ENCODE measurements at regions not wholly inside any gene's neighbourhood (a gene's known extent, or its start where the extent isn't known, plus 50 kb on each side); places are given as distances from the start of the nearest gene placed in this dataset.
"Not testable (repeated sequence)": the region's sequence is repeated elsewhere in the genome, so short reads cannot be mapped to it uniquely, and the experiment has no call there.

DNA sequence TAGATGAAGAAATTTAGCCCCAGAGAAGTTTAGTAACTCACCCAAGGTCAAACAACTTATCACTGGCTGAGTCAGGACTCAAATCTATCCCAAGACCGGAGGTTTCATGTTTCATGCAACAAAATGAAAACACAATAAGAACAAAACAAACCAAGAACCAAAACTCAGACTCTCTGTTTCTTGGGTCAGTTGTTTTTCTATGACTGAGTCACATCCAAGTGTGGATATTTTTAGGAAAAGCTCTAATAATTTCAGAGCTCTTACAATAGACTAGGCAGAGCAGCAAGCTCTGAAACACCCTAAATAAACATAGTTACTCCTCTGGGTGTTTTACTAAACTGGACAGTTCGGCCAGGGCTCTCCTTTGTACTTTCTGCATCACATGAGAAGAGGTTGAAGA lies 87.6 kb upstream of the PRB2 start:
- Histone ChIP-seq H3K9ac (ENCODE audit: low read depth in 2 of 2, low read length in 2 of 2) (no peak overlapping the region), H3K9me3 (no peaks in the 10 kb centered on the region), H3K4me3 (no peak overlapping the region), H3K27ac (no peak overlapping the region), H3K27me3 (no peaks in the 10 kb centered on the region), H3K4me1 (no peaks in the 10 kb centered on the region), H3K36me3 (no peaks in the 10 kb centered on the region)
- DNase-seq: no peak
- no peak for TF ChIP-seq CTCF (IDR thresholded peaks at IDR 0.05)
- intact Hi-C loops (cut with DNase I): no loop called here

- H3K4me3 ChIP-seq: no peak overlapping the region
- no peaks in the 10 kb centered on the region for H3K36me3 ChIP-seq
- peak; percentile 79 for DNase-seq
- intact Hi-C loops (cut with DNase I): loop anchor here (5.0 kb wide), 2 partner anchors 260 to 715 kb away; no protein-coding TSS in a partner anchor
- no peaks in the 10 kb centered on the region for H3K27me3 ChIP-seq
- no peak overlapping the region for H3K27ac ChIP-seq
- H3K9me3 ChIP-seq: no peaks in the 10 kb centered on the region
- no peaks in the 10 kb centered on the region for H3K4me1 ChIP-seq
- peak; percentile 93 for TF ChIP-seq CTCF (IDR thresholded peaks at IDR 0.05)
- no peak overlapping the region for H3K9ac ChIP-seq (ENCODE audit: low read depth in 2 of 2, low read length in 2 of 2)
Observed at GRCh38 chr12:11486623-11487444, 91.5 kb upstream of the PRB2 start.

DNA sequence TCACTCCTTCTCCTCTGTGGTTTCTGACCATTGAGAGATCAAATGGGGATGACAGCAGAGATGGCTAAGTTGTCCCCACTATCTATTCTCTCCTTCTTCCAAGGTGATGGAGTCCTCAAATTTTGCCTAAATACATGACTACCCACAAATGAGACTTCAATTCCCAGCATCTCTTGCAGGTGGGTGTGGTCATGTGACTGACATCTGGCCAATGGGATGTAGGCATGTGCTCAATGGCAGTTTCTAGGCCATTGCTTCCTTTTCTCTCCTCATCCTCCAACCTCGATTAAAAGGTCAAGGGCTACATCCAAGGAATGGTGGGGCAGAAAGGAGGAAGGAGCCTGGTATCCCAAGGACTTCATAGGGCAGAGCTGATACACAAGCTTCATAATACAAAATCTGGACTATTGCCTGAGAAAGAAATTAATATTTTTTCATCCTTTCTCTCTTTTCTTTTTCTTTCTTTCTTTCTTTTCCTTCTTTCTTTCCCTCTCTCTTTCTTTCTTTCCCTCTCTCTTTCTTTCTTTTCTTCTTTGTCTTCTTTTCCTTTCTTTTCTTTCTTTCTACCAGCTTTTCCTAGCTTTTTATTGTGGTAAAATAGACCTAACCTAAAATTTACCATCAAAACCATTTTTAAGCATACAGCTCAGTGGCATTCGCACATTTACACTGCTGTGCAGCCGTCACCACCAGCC lies 100.9 kb upstream of the PRB2 start:
- Histone ChIP-seq H3K27me3 (no peaks in the 10 kb centered on the region), H3K27ac (no peak overlapping the region), H3K9me3 (no peaks in the 10 kb centered on the region), H3K9ac (ENCODE audit: low read depth in 2 of 2, low read length in 2 of 2) (no peak overlapping the region), H3K36me3 (no peaks in the 10 kb centered on the region), H3K4me3 (no peak overlapping the region), H3K4me1 (no peaks in the 10 kb centered on the region)
- intact Hi-C loops (cut with DNase I): no loop called here
- no peak for DNase-seq
- TF ChIP-seq CTCF (IDR thresholded peaks at IDR 0.05): no peak

DNA sequence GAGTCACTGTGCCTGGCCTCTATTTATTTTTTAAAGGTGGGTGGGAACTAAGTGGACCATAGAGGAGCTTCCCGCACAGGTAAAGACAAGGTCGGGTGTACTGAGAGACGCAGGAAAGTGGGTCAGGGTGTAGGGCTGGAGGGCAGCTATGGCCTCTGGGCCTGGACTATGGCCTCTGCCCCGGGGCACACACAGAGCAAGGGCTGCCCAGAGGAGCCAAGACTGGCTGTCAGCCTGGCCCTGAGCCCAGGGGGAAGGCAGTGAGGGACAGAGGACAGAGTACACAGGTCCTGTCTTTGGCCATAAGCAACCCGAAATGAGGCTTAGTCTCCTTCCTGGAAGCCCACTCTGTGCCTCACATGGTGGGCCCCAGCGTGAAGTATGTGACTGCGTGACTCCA lies 102.1 kb upstream of the PRB2 start:
- Histone ChIP-seq H3K27ac (no peak overlapping the region), H3K27me3 (no peaks in the 10 kb centered on the region), H3K4me3 (no peak overlapping the region), H3K9me3 (no peaks in the 10 kb centered on the region), H3K4me1 (no peaks in the 10 kb centered on the region), H3K9ac (ENCODE audit: low read depth in 2 of 2, low read length in 2 of 2) (no peak overlapping the region), H3K36me3 (no peaks in the 10 kb centered on the region)
- TF ChIP-seq CTCF (IDR thresholded peaks at IDR 0.05): no peak
- intact Hi-C loops (cut with DNase I): no loop called here
- no peak for DNase-seq

DNA sequence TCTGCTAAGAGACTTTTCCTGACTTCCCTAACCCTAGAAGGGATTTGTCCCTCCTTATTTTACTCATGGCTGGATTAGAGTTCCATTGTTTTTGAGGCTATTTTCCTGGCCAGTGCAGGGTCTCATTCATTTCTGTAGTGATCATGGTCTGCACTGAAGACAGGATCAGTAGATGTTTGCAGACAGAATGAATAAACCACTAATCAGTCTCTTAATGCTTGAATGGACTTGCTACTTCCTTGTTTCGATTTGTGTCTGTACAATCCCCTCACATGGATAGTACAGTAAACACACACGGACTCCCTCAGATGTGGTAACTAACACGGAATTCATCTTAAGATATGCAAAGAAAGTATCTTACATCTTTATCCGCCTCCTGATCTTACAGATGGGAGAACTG lies 102.6 kb upstream of the PRB2 start:
- no peaks in the 10 kb centered on the region for H3K36me3 ChIP-seq
- H3K9me3 ChIP-seq: no peaks in the 10 kb centered on the region
- no peak overlapping the region for H3K4me3 ChIP-seq
- no peaks in the 10 kb centered on the region for H3K27me3 ChIP-seq
- no peaks in the 10 kb centered on the region for H3K4me1 ChIP-seq
- intact Hi-C loops (cut with DNase I): no loop called here
- no peak overlapping the region for H3K9ac ChIP-seq (ENCODE audit: low read depth in 2 of 2, low read length in 2 of 2)
- H3K27ac ChIP-seq: no peak overlapping the region
- no peak for TF ChIP-seq CTCF (IDR thresholded peaks at IDR 0.05)
- no peak for DNase-seq

GRCh38 chr12:11498574-11498973 lies 103.2 kb upstream of the PRB2 start:
- H3K4me3 ChIP-seq; H3K27me3 ChIP-seq; H3K9ac ChIP-seq (ENCODE audit: low read depth in 2 of 2, low read length in 2 of 2); H3K27ac ChIP-seq; DNase-seq; H3K4me1 ChIP-seq; H3K36me3 ChIP-seq; intact Hi-C loops (cut with DNase I); H3K9me3 ChIP-seq: not testable (repeated sequence)
